ENCODE measurements at regions not wholly inside any gene's neighbourhood (a gene's known extent, or its start where the extent isn't known, plus 50 kb on each side); places are given as distances from the start of the nearest gene placed in this dataset.

DNA sequence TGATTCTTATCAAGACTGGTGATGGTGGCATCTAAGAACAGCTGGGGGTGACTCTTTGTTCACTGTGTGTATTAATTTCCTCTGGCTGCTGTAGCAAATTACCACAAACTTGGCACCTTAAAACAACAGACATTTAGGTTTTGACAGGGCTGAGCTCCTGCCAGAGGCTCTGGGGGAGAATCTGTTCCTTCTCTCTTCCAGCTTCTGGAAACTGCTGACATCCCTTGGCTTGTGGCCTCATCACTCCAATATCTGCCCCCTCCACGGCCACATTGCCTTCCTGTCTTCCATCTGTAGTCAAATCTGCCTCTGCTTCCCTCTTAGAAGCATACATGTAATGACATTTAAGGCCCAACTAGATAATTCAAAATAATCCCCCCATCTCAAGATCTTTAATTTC lies 274.9 kb downstream of the PRL start:
- TF ChIP-seq, protein P1, sequence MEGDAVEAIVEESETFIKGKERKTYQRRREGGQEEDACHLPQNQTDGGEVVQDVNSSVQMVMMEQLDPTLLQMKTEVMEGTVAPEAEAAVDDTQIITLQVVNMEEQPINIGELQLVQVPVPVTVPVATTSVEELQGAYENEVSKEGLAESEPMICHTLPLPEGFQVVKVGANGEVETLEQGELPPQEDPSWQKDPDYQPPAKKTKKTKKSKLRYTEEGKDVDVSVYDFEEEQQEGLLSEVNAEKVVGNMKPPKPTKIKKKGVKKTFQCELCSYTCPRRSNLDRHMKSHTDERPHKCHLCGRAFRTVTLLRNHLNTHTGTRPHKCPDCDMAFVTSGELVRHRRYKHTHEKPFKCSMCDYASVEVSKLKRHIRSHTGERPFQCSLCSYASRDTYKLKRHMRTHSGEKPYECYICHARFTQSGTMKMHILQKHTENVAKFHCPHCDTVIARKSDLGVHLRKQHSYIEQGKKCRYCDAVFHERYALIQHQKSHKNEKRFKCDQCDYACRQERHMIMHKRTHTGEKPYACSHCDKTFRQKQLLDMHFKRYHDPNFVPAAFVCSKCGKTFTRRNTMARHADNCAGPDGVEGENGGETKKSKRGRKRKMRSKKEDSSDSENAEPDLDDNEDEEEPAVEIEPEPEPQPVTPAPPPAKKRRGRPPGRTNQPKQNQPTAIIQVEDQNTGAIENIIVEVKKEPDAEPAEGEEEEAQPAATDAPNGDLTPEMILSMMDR (IDR thresholded peaks at IDR 0.05), result no peak
- no peak for TF ChIP-seq POLR2A (IDR thresholded peaks at IDR 0.05)

Data from heart left ventricle (tissue), 13 donors.